Hepatocyte (in vitro differentiated cells): ENCODE measurements at regions not wholly inside any gene's neighbourhood (a gene's known extent, or its start where the extent isn't known, plus 50 kb on each side); places are given as distances from the start of the nearest gene placed in this dataset.
A peak's percentile ranks its signal among the peaks of the same experiment; 100 is the strongest.

Source experiments
- DNase-seq: peaks from one replicate; pipeline ENCODE4 v3.0.0-alpha.2; 2016; ENCODE audit warnings: low spot score
- H2AFZ ChIP-seq: fragments of 200-600 bp; sonication (generic); 2 replicates; pipeline ENCODE4 v1.6.0; 2016; ENCODE audit warnings: antibody characterized with exemption, mild to moderate bottlenecking
- H3K27ac ChIP-seq: fragments of 200-600 bp; sonication (generic); 2 replicates; pipeline ENCODE4 v1.5.1; 2016; ENCODE audit warnings: mild to moderate bottlenecking
- H3K27me3 ChIP-seq: fragments of 200-600 bp; sonication (generic); 2 replicates; pipeline ENCODE4 v1.6.1; 2016
- H3K36me3 ChIP-seq: fragments of 200-600 bp; sonication (generic); replicated peaks from 2 replicates; pipeline ENCODE4 v1.5.1; 2016; ENCODE audit warnings: low read depth; ENCODE audit not compliant: insufficient read depth
- H3K4me1 ChIP-seq: fragments of 200-600 bp; sonication (generic); 2 replicates; pipeline ENCODE4 v1.5.1; 2016; ENCODE audit warnings: mild to moderate bottlenecking, moderate library complexity; ENCODE audit not compliant: insufficient read depth
- H3K4me2 ChIP-seq: fragments of 200-600 bp; sonication (generic); 2 replicates; pipeline ENCODE4 v1.6.0; 2016
- H3K4me3 ChIP-seq: fragments of 200-600 bp; sonication (generic); 2 replicates; pipeline ENCODE4 v1.5.1; 2016; ENCODE audit warnings: mild to moderate bottlenecking
- H3K79me2 ChIP-seq: fragments of 200-600 bp; sonication (generic); 2 replicates; pipeline ENCODE4 v1.6.0; 2017; ENCODE audit warnings: mild to moderate bottlenecking
- H3K9me2 ChIP-seq: fragments of 200-600 bp; sonication (generic); replicated peaks from 2 replicates; pipeline ENCODE4 v1.6.0; 2017; ENCODE audit warnings: mild to moderate bottlenecking; ENCODE audit not compliant: insufficient read depth
- H3K9me3 ChIP-seq: fragments of 200-600 bp; sonication (generic); 2 replicates; pipeline ENCODE4 v1.5.1; 2016; ENCODE audit warnings: low read depth, mild to moderate bottlenecking
- H4K20me1 ChIP-seq: fragments of 200-600 bp; sonication (generic); 2 replicates; pipeline ENCODE4 v1.6.0; 2016; ENCODE audit warnings: mild to moderate bottlenecking; ENCODE audit not compliant: insufficient read depth, poor library complexity, severe bottlenecking
- EZH2 ChIP-seq: fragments of 200-600 bp; sonication (generic); IDR thresholded peaks from 2 replicates; pipeline ENCODE4 v1.6.1; 2016; ENCODE audit warnings: antibody characterized with exemption, mild to moderate bottlenecking, borderline replicate concordance
- EZH2phosphoT487 ChIP-seq: fragments of 200-600 bp; sonication (generic); IDR thresholded peaks from one replicate; pipeline ENCODE4 v1.6.1; 2018; ENCODE audit warnings: antibody characterized with exemption, mild to moderate bottlenecking, low read depth, moderate library complexity; ENCODE audit not compliant: unreplicated experiment, severe bottlenecking
- WGBS: methylation state at CpG from one replicate; pipeline ENCODE4 v1.1.6; 2016; ENCODE audit warnings: low lambda C conversion rate; ENCODE audit errors: missing lambda C conversion rate; 5-methylcytosine and 5-hydroxymethylcytosine counted together
- TF ChIP-seq, protein P1 (sequence below): fragments of 200-600 bp; sonication (generic); IDR thresholded peaks from 2 replicates; pipeline ENCODE4 v1.5.1; 2016; ENCODE audit warnings: antibody characterized with exemption, mild to moderate bottlenecking; ENCODE audit not compliant: poor library complexity

DNA sequence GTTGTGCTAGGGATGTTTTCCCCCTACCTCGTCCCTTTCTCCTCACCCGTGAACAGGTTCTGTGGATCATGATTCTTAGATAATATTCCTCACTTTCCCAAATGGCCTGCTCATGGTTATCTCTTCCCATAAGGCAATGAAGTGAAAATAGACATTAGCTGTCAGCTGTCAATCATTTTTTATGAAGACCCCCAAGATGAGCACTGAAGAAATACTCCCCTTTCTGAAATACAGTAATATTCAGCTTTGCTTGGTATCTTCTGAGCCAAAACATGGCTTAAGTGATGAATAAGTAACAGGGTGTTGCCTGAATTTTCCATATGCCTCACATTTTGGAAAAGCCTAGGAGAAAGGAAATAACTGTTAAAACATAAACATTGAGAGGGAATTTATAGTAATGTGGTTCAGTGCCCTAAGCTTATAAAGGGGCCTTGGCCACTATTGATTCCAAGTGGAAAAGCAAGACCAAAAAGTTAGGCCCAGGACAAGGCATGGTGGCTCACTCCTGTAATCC lies 70.7 kb upstream of the NAP1L1 start:
- Histone ChIP-seq H3K79me2 (no peaks in the 10 kb centered on the region), H3K27me3 (no peaks in the 10 kb centered on the region), H3K4me1 (no peaks in the 10 kb centered on the region), H3K4me3 (no peak overlapping the region), H4K20me1 (no peaks in the 10 kb centered on the region), H3K9me2 (no peaks in the 10 kb centered on the region), H3K4me2 (no peak overlapping the region), H3K36me3 (no peaks in the 10 kb centered on the region), H2AFZ (no peak overlapping the region), H3K27ac (no peak overlapping the region), H3K9me3 (no peaks in the 10 kb centered on the region)
- TF ChIP-seq, protein P1, sequence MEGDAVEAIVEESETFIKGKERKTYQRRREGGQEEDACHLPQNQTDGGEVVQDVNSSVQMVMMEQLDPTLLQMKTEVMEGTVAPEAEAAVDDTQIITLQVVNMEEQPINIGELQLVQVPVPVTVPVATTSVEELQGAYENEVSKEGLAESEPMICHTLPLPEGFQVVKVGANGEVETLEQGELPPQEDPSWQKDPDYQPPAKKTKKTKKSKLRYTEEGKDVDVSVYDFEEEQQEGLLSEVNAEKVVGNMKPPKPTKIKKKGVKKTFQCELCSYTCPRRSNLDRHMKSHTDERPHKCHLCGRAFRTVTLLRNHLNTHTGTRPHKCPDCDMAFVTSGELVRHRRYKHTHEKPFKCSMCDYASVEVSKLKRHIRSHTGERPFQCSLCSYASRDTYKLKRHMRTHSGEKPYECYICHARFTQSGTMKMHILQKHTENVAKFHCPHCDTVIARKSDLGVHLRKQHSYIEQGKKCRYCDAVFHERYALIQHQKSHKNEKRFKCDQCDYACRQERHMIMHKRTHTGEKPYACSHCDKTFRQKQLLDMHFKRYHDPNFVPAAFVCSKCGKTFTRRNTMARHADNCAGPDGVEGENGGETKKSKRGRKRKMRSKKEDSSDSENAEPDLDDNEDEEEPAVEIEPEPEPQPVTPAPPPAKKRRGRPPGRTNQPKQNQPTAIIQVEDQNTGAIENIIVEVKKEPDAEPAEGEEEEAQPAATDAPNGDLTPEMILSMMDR, result no peak
- TF ChIP-seq EZH2phosphoT487 (no peak), EZH2 (no peak)
- no peak for DNase-seq
- 96% methylated on average over 2 of the region's 2 CpGs for WGBS

DNA sequence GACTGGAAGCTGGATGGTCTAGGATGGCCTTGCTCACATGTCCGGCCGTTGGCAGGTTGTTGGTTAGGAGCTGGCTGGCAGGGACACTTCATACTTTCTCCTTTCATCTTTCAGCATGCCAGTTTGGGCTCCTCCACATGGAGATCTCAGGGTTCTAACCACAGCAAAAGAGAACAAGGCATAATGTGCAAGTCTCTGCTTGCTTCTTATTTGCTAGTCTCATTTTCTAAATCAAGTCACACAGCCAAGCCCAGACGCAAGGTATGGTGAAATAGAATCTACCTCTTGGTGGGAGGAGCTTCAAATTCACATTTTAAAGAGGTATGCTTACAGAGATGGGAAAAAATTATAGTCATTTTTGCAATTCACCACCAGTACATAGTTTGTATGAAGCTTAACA lies 69.1 kb upstream of the NAP1L1 start:
- H3K4me3 ChIP-seq, result no peak overlapping the region
- no peak overlapping the region for H2AFZ ChIP-seq
- H3K9me3 ChIP-seq, result no peaks in the 10 kb centered on the region
- H3K4me1 ChIP-seq, result no peaks in the 10 kb centered on the region
- no peak overlapping the region for H3K4me2 ChIP-seq
- DNase-seq, result no peak
- no peak overlapping the region for H3K27ac ChIP-seq
- H3K36me3 ChIP-seq, result no peaks in the 10 kb centered on the region
- WGBS, result 81% methylated on average over 3 of the region's 3 CpGs
- H3K9me2 ChIP-seq, result no peaks in the 10 kb centered on the region
- TF ChIP-seq, protein P1, result no peak
- TF ChIP-seq EZH2phosphoT487 (no peak), EZH2 (no peak)
- no peaks in the 10 kb centered on the region for H3K27me3 ChIP-seq
- no peaks in the 10 kb centered on the region for H4K20me1 ChIP-seq
- H3K79me2 ChIP-seq, result no peaks in the 10 kb centered on the region

DNA sequence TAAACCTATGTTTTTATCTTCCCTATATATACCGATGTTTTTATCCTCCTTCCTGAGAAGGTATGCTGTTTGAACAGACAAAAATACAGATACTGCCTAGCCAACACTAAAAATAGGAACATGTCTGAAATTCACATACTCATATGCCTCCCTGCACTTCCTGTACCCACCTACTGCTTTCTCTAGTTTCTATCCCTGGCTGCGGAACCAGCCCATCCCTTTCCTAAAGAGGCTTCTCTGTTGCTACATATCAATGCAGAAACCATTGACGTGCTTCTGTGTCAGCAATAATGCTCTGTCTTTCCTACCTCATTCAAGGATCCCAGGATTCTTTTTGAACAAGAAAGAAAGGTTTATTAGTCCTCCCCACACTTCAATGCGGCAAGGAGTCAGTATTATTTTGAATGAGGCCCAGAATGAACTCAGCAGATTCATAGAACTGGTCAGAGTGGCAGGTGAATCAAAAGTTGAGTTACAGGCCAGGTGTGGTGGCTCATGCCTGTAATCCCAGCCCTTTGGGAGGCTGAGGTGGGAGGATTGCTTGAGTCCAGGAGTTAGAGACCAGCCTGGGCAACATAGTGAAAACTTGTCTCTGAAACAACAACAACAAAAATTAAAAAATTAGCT lies 67.8 kb upstream of the NAP1L1 start:
- H3K4me3 ChIP-seq, result no peak overlapping the region
- no peak for TF ChIP-seq EZH2
- TF ChIP-seq, protein P1, result no peak
- no peak overlapping the region for H3K4me2 ChIP-seq
- no peak overlapping the region for H3K27ac ChIP-seq
- 88% methylated on average over 4 of the region's 4 CpGs for WGBS
- no peaks in the 10 kb centered on the region for H3K9me3 ChIP-seq
- H3K79me2 ChIP-seq, result no peaks in the 10 kb centered on the region
- H3K9me2 ChIP-seq, result no peaks in the 10 kb centered on the region
- no peaks in the 10 kb centered on the region for H3K27me3 ChIP-seq
- H4K20me1 ChIP-seq, result no peaks in the 10 kb centered on the region
- no peaks in the 10 kb centered on the region for H3K36me3 ChIP-seq
- no peaks in the 10 kb centered on the region for H3K4me1 ChIP-seq
- no peak for DNase-seq
- no peak overlapping the region for H2AFZ ChIP-seq

DNA sequence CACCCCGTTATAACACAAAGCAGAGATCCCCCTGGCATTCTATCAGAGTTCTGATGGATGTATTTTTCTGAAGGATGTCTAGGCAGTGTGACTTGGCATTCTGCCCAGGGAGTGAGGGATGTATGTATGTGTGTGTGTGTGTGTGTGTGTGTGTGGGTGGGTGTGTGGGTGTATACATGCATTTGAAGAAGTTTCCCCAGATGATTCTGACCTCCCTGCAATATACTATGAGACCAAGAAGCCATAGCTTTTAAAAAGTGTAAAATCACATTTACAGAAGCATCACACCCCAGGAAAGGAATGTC lies 59.7 kb upstream of the NAP1L1 start:
- Histone ChIP-seq H3K36me3 (no peaks in the 10 kb centered on the region), H3K27me3 (no peaks in the 10 kb centered on the region), H4K20me1 (no peaks in the 10 kb centered on the region), H2AFZ (no peak overlapping the region), H3K4me3 (no peak overlapping the region), H3K4me2 (no peak overlapping the region), H3K9me2 (no peaks in the 10 kb centered on the region), H3K4me1 (no peaks in the 10 kb centered on the region), H3K9me3 (no peaks in the 10 kb centered on the region), H3K27ac (no peak overlapping the region), H3K79me2 (no peaks in the 10 kb centered on the region)
- 45% methylated on average over 1 of the region's 1 CpG for WGBS
- peak; percentile 50 for DNase-seq
- no peak for TF ChIP-seq EZH2phosphoT487
- TF ChIP-seq EZH2, result no peak
- TF ChIP-seq, protein P1, result no peak
